MG63 (cell line): ENCODE measurements at regions not wholly inside any gene's neighbourhood (a gene's known extent, or its start where the extent isn't known, plus 50 kb on each side); places are given as distances from the start of the nearest gene placed in this dataset.

Experiments
- DNase-seq: peaks from one replicate; pipeline ENCODE4 v3.0.0-alpha.2; 2020
- H3K27me3 ChIP-seq: fragments of 250-450 bp; sonication (Bioruptor Pico); 2 replicates; pipeline ENCODE4 v1.5.1; 2020; ENCODE audit warnings: mild to moderate bottlenecking, moderate library complexity
- H3K36me3 ChIP-seq: fragments of 250-450 bp; sonication (Bioruptor Pico); 2 replicates; pipeline ENCODE4 v1.5.1; 2020; ENCODE audit warnings: mild to moderate bottlenecking, moderate library complexity
- H3K4me3 ChIP-seq: fragments of 250-450 bp; sonication (Bioruptor Pico); 2 replicates; pipeline ENCODE4 v1.5.1; 2020; ENCODE audit warnings: mild to moderate bottlenecking, moderate library complexity
- H3K9me3 ChIP-seq: fragments of 250-450 bp; sonication (Bioruptor Pico); 2 replicates; pipeline ENCODE4 v1.5.1; 2020; ENCODE audit warnings: mild to moderate bottlenecking, moderate library complexity

- no peaks in the 10 kb centered on the region for H3K9me3 ChIP-seq
- H3K36me3 ChIP-seq: no peaks in the 10 kb centered on the region
- no peak overlapping the region for H3K4me3 ChIP-seq
- no peaks in the 10 kb centered on the region for H3K27me3 ChIP-seq
- DNase-seq: no peak
Observed at GRCh38 chr2:155839436-155839835, 493.1 kb downstream of the NR4A2 start.

- H3K4me3 ChIP-seq: no peak overlapping the region
- no peaks in the 10 kb centered on the region for H3K9me3 ChIP-seq
- H3K27me3 ChIP-seq: no peaks in the 10 kb centered on the region
- DNase-seq: no peak
- no peaks in the 10 kb centered on the region for H3K36me3 ChIP-seq
Observed at GRCh38 chr2:155836439-155836838, 496.1 kb downstream of the NR4A2 start.

- H3K36me3 ChIP-seq: no peaks in the 10 kb centered on the region
- H3K4me3 ChIP-seq: no peak overlapping the region
- H3K27me3 ChIP-seq: no peaks in the 10 kb centered on the region
- DNase-seq: no peak
- no peaks in the 10 kb centered on the region for H3K9me3 ChIP-seq
Observed at GRCh38 chr2:155830817-155831579, 501.5 kb downstream of the NR4A2 start.

GRCh38 chr2:155830351-155830750, 502.2 kb downstream of the NR4A2 start:
- no peaks in the 10 kb centered on the region for H3K27me3 ChIP-seq
- no peaks in the 10 kb centered on the region for H3K36me3 ChIP-seq
- DNase-seq: no peak
- no peaks in the 10 kb centered on the region for H3K9me3 ChIP-seq
- no peak overlapping the region for H3K4me3 ChIP-seq

- no peak overlapping the region for H3K4me3 ChIP-seq
- H3K36me3 ChIP-seq: no peaks in the 10 kb centered on the region
- no peaks in the 10 kb centered on the region for H3K27me3 ChIP-seq
- no peaks in the 10 kb centered on the region for H3K9me3 ChIP-seq
- DNase-seq: no peak
Observed at GRCh38 chr2:155825876-155826275, 506.6 kb downstream of the NR4A2 start.

- no peaks in the 10 kb centered on the region for H3K9me3 ChIP-seq
- no peaks in the 10 kb centered on the region for H3K27me3 ChIP-seq
- H3K36me3 ChIP-seq: no peaks in the 10 kb centered on the region
- DNase-seq: no peak
- no peak overlapping the region for H3K4me3 ChIP-seq
Observed at GRCh38 chr2:155815851-155816250, 516.7 kb downstream of the NR4A2 start.

DNA sequence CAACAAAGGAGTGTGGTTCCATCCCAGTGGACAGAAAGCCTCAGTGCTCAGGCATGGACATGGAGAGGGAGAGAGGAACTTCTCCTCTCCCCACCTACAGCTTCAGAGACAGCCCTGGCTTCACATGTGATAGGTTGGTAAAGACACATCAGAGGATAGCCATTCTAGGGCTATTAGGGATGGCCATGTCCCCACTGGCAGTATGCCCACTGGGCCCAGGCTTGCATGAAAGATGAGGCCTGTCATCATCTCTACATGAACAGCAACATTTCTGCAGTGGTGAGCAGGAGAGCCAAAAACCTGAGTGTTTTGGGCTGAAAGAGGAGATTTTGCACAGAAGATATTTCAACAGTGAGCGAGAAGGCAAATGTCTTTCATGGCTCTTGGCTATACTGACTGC, 517.2 kb downstream of the NR4A2 start:
- Histone ChIP-seq H3K9me3 (no peaks in the 10 kb centered on the region), H3K36me3 (no peaks in the 10 kb centered on the region), H3K27me3 (no peaks in the 10 kb centered on the region), H3K4me3 (no peak overlapping the region)
- DNase-seq: no peak

- no peak for DNase-seq
- Histone ChIP-seq H3K4me3 (no peak overlapping the region), H3K36me3 (no peaks in the 10 kb centered on the region), H3K9me3 (no peaks in the 10 kb centered on the region), H3K27me3 (no peaks in the 10 kb centered on the region)
Observed at GRCh38 chr2:155810411-155810810, 522.1 kb downstream of the NR4A2 start.

- Histone ChIP-seq H3K27me3 (no peaks in the 10 kb centered on the region), H3K9me3 (no peaks in the 10 kb centered on the region), H3K36me3 (no peaks in the 10 kb centered on the region), H3K4me3 (no peak overlapping the region)
- no peak for DNase-seq
Observed at GRCh38 chr2:155802888-155803287, 529.6 kb downstream of the NR4A2 start.

- DNase-seq: no peak
- Histone ChIP-seq H3K4me3 (no peak overlapping the region), H3K9me3 (peaks cover 10% of the 10 kb centered on the region), H3K36me3 (no peaks in the 10 kb centered on the region), H3K27me3 (no peaks in the 10 kb centered on the region)
Observed at GRCh38 chr2:155792666-155793065, 539.9 kb downstream of the NR4A2 start.

DNA sequence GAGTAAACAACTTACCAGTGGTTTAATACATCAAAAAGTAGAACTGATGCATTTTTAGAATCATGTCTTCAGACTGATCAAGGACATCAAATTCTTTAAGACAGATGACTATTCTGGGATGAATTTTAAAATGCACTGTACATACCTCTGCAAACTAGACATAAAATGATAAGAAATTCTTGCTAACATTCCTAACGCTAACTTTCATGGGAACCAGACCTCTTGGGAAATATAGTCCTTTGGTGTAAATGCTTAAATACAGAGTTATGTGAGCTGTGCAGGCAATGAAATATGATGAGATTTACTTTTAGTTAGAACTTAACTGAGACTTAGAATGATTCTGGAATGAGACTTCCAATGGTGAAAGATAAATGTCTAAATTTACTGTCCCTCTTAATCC, 562.0 kb downstream of the NR4A2 start:
- H3K4me3 ChIP-seq: no peak overlapping the region
- no peaks in the 10 kb centered on the region for H3K27me3 ChIP-seq
- H3K9me3 ChIP-seq: no peaks in the 10 kb centered on the region
- no peaks in the 10 kb centered on the region for H3K36me3 ChIP-seq
- DNase-seq: no peak

- no peaks in the 10 kb centered on the region for H3K27me3 ChIP-seq
- H3K36me3 ChIP-seq: no peaks in the 10 kb centered on the region
Observed at GRCh38 chr2:155766342-155767115, 566.0 kb downstream of the NR4A2 start.

DNA sequence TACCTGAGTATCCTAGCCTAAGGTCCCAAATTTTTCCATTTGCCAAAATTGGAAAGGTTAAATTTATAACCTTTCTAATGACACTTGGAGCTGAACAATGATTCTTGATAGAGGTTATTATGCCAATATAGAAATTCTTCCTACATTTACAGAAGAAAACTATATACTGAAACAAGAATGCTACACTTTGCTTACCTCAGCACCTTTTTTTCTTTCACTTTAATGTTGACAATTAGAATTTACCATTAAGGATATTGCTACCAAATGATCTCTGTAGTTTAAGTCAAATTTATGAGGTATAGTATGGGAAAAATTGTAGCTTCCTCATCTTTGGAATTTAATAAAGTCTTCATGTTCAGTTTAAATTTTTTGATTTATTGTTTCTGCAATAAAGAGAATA, 577.0 kb downstream of the NR4A2 start:
- no peaks in the 10 kb centered on the region for H3K27me3 ChIP-seq
- H3K36me3 ChIP-seq: no peaks in the 10 kb centered on the region
- no peak overlapping the region for H3K4me3 ChIP-seq
- no peak for DNase-seq
- no peaks in the 10 kb centered on the region for H3K9me3 ChIP-seq

More at GRCh38 chr2:155766342-155767115, 566.0 kb downstream of the NR4A2 start:
- no peaks in the 10 kb centered on the region for H3K9me3 ChIP-seq
- DNase-seq: no peak
- H3K4me3 ChIP-seq: no peak overlapping the region

DNA sequence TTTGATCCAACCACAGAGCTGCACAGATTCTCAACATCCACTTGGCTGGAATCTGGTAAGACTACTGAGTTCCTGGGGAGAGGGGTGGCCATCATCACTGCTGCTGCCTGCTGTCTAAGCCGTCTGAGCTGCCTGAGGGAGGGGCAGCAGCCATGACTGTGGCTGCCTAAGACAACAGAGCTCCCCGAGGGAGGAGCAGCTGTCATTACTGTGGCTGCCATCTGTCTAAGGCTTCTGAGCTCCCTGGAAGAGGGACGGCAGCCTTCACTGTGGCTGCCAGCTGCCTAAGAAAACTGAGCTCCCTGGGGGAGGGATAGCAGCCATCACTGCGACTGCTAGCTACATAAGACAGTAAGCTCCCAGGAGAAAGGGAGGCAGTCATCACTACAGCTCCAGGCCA, 584.4 kb downstream of the NR4A2 start:
- H3K9me3 ChIP-seq: no peaks in the 10 kb centered on the region
- no peaks in the 10 kb centered on the region for H3K36me3 ChIP-seq
- H3K4me3 ChIP-seq: no peak overlapping the region
- DNase-seq: no peak
- H3K27me3 ChIP-seq: no peaks in the 10 kb centered on the region

DNA sequence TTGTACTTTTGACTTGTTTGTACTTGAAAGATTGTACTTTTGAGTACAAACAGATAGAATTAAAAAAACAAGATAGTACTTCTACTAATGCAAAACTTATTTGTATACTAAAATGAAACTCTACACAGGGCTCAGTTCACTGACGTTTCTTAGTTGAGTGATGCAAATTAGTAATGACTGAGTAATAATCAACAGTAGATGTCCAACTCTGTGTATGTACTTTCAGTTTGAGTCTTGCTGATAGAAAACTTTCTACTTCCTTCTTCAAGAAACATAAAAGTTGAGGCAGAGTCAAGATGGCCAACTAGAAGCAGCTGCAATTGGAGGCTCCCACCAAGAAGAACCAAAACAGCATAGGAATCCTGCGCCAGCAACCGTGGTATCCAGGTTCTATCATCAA, 585.0 kb downstream of the NR4A2 start:
- no peak for DNase-seq
- H3K4me3 ChIP-seq: no peak overlapping the region
- H3K9me3 ChIP-seq: no peaks in the 10 kb centered on the region
- no peaks in the 10 kb centered on the region for H3K36me3 ChIP-seq
- no peaks in the 10 kb centered on the region for H3K27me3 ChIP-seq

DNA sequence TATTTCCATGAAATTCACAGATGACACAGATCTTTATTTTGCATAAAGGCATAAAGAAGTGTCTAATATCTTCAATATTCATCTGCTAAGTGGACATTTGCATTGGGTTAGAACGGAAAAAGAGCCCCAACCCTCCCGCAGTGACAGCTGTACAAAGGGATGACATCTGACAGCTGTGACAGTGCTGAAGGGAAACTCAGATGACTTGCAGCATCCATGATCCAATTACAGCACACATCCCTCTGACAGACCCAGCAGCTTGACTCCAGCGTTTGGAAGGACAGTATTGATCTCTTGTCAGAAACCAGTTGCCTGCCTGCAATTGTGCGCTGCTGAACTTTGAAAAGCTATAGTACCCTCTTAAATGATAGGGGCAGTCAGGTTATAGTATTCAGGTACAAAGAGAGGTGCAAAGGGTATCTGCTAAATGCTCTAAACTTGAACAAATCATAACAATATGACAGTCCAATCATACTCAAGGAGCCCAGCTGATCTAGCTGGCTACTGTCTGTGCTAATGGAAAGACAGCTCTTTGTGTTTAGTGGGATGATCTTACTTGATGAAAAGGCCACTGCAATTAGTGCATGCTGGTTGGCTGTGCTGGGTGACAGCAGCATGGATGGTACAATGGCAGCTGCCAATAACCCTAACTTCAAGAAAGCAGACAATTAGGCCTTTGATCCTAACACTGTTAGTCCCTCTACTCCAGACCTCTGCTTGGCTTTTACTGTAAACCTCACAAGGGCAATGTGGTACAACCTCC, 599.2 kb downstream of the NR4A2 start:
- Histone ChIP-seq H3K4me3 (no peak overlapping the region), H3K27me3 (no peaks in the 10 kb centered on the region), H3K9me3 (no peaks in the 10 kb centered on the region), H3K36me3 (no peaks in the 10 kb centered on the region)
- no peak for DNase-seq

GRCh38 chr2:155730804-155731203, 601.7 kb downstream of the NR4A2 start:
- no peaks in the 10 kb centered on the region for H3K9me3 ChIP-seq
- no peaks in the 10 kb centered on the region for H3K36me3 ChIP-seq
- H3K27me3 ChIP-seq: no peaks in the 10 kb centered on the region
- no peak for DNase-seq
- H3K4me3 ChIP-seq: no peak overlapping the region
